CD14-positive monocyte (primary cell): ENCODE measurements at regions not wholly inside any gene's neighbourhood (a gene's known extent, or its start where the extent isn't known, plus 50 kb on each side); places are given as distances from the start of the nearest gene placed in this dataset.

Source experiments
- DNase-seq, 3 donors: peaks; one replicate each; pipeline ENCODE4 v3.0.0-alpha.2; 2011 to 2022
- H2AFZ ChIP-seq: 2 replicates; pipeline ENCODE4 v1.6.0; 2012; ENCODE audit warnings: mild to moderate bottlenecking, low read depth, low read length, inconsistent platforms; ENCODE audit not compliant: insufficient read depth, poor library complexity, severe bottlenecking
- H3K27ac ChIP-seq, 2 donors: 1 replicate in 1 of 2; 2 replicates in 1 of 2; pipeline ENCODE4 v1.5.1; 2012 to 2013; ENCODE audit warnings: low read length in 2 of 2, control low read depth in 1 of 2, inconsistent platforms in 1 of 2, low read depth in 1 of 2, mild to moderate bottlenecking in 1 of 2
- H3K27me3 ChIP-seq, 2 donors: one replicate each; pipeline versions ENCODE4 v1.6.0 to v1.6.1; 2011 to 2013; ENCODE audit warnings: low read length in 2 of 2; ENCODE audit not compliant: control insufficient read depth in 2 of 2, insufficient read depth in 2 of 2
- H3K36me3 ChIP-seq, 2 donors: replicated peaks in 1 of 2; 1 replicate in 1 of 2; 2 replicates in 1 of 2; pipeline versions ENCODE4 v1.5.1 to v1.6.1; 2012 to 2013; ENCODE audit warnings: low read length in 2 of 2, control low read depth in 1 of 2, inconsistent platforms in 1 of 2, mild to moderate bottlenecking in 1 of 2; ENCODE audit not compliant: insufficient read depth in 2 of 2, control insufficient read depth in 1 of 2
- H3K4me1 ChIP-seq, 2 donors: 1 replicate in 1 of 2; 2 replicates in 1 of 2; pipeline versions ENCODE4 v1.5.1 to v1.6.1; 2012 to 2013; ENCODE audit warnings: low read length in 2 of 2, control low read depth in 1 of 2, inconsistent platforms in 1 of 2, mild to moderate bottlenecking in 1 of 2, moderate library complexity in 1 of 2; ENCODE audit not compliant: insufficient read depth in 2 of 2, control insufficient read depth in 1 of 2
- H3K4me2 ChIP-seq: replicated peaks from 2 replicates; pipeline ENCODE3; 2012; ENCODE audit warnings: low read length, moderate library complexity, mild to moderate bottlenecking; ENCODE audit not compliant: poor library complexity, severe bottlenecking; ENCODE audit errors: extremely low read depth
- H3K4me3 ChIP-seq, 3 experiments: fragments of 200-600 bp in 1 of 3; sonication (generic) in 1 of 3; replicated peaks in 1 of 3; 1 replicate in 2 of 3; 2 replicates in 1 of 3; pipeline ENCODE4 v1.5.1; 2011 to 2013; ENCODE audit warnings: low read length in 3 of 3, mild to moderate bottlenecking in 3 of 3, control low read depth in 2 of 3, low read depth in 2 of 3, inconsistent platforms in 1 of 3, moderate library complexity in 1 of 3
- H3K79me2 ChIP-seq: 2 replicates; pipeline ENCODE4 v1.6.0; 2012; ENCODE audit warnings: mild to moderate bottlenecking, control low read depth, inconsistent platforms, low read length, moderate library complexity; ENCODE audit not compliant: insufficient read depth
- H3K9ac ChIP-seq: 2 replicates; pipeline ENCODE4 v1.6.0; 2017; ENCODE audit warnings: low read length, mild to moderate bottlenecking; ENCODE audit not compliant: insufficient read depth, poor library complexity, severe bottlenecking
- H3K9me3 ChIP-seq, 2 donors: replicated peaks in 1 of 2; 1 replicate in 1 of 2; 2 replicates in 1 of 2; pipeline versions ENCODE4 v1.5.1 to v1.6.1; 2012 to 2013; ENCODE audit warnings: low read length in 2 of 2, control low read depth in 1 of 2; ENCODE audit not compliant: control insufficient read depth in 1 of 2, insufficient read depth in 1 of 2
- H4K20me1 ChIP-seq: 2 replicates; pipeline ENCODE4 v1.6.0; 2012; ENCODE audit warnings: mild to moderate bottlenecking, low read length, control low read depth, moderate library complexity; ENCODE audit not compliant: insufficient read depth
- H3K27ac Mint-ChIP-seq, 7 donors: one replicate each; pipeline ENCODE4 v1.8.0; 2020; ENCODE audit warnings: mild to moderate bottlenecking in 7 of 7, mixed read lengths in 7 of 7, moderate library complexity in 6 of 7, inconsistent platforms in 2 of 7
- H3K27me3 Mint-ChIP-seq, 3 donors: one replicate each; pipeline ENCODE4 v1.8.0; 2021 to 2022; ENCODE audit warnings: low read depth in 3 of 3, mild to moderate bottlenecking in 3 of 3, mixed read lengths in 3 of 3, moderate library complexity in 3 of 3, inconsistent platforms in 1 of 3
- H3K36me3 Mint-ChIP-seq, 2 donors: one replicate each; pipeline ENCODE4 v1.8.0; 2020; ENCODE audit warnings: mixed read lengths in 2 of 2, inconsistent platforms in 1 of 2, mild to moderate bottlenecking in 1 of 2
- H3K4me1 Mint-ChIP-seq: one replicate; pipeline ENCODE4 v1.8.0; 2020; ENCODE audit warnings: mild to moderate bottlenecking, mixed read lengths
- H3K4me3 Mint-ChIP-seq, 2 donors: one replicate each; pipeline ENCODE4 v1.8.0; 2020; ENCODE audit warnings: mild to moderate bottlenecking in 2 of 2, mixed read lengths in 2 of 2, moderate library complexity in 1 of 2
- H3K9me3 Mint-ChIP-seq, 7 donors: one replicate each; pipeline ENCODE4 v1.8.0; 2020 to 2022; ENCODE audit warnings: mixed read lengths in 7 of 7, mild to moderate bottlenecking in 6 of 7, moderate library complexity in 6 of 7, inconsistent platforms in 2 of 7
- CTCF ChIP-seq: fragments of 200-600 bp; IDR thresholded peaks from one replicate; pipeline ENCODE4 v1.8.0; 2022; ENCODE audit warnings: antibody characterized with exemption, mild to moderate bottlenecking
- WGBS: methylation state at CpG from one replicate; pipeline ENCODE4 v1.1.5; 2013; ENCODE audit warnings: missing lambda C conversion rate; ENCODE audit not compliant: insufficient coverage; 5-methylcytosine and 5-hydroxymethylcytosine counted together
- intact Hi-C, 2 donors: fragments of 100-400 bp; cut with micrococcal nuclease; formaldehyde crosslinking; loops; one replicate each; pipeline versions ENCODE4 v1.15.0 to v1.15.1; 2023

GRCh38 chr2:57878866-57879210 lies 167.8 kb upstream of the VRK2 start:
- Histone ChIP-seq H3K36me3 (no peaks in the 10 kb centered on the region), H2AFZ (no peak overlapping the region), H3K9me3 (no peaks in the 10 kb centered on the region), H3K79me2 (no peaks in the 10 kb centered on the region), H3K4me1 (no peaks in the 10 kb centered on the region), H3K4me3 (no peak overlapping the region), H3K9ac (no peak overlapping the region), H4K20me1 (no peaks in the 10 kb centered on the region), H3K4me2 (no peak overlapping the region), H3K27me3 (no peaks in the 10 kb centered on the region), H3K27ac (no peak overlapping the region)
- Mint-ChIP-seq H3K4me1 (peaks cover 3% of the 10 kb centered on the region), H3K27me3 (no peaks in the 10 kb centered on the region), H3K9me3 (peaks cover 0 to 2% (median 0%) of the 10 kb centered on the region in 7 donors), H3K4me3 (no peak overlapping the region), H3K36me3 (no peaks in the 10 kb centered on the region), H3K27ac (no peak overlapping the region)
- intact Hi-C loops, result no loop called here
- no CpG with 5 or more reads among the region's 2 CpGs for WGBS
- no peak for DNase-seq
- TF ChIP-seq CTCF, result no peak

- Mint-ChIP-seq H3K27ac (no peak overlapping the region), H3K27me3 (no peaks in the 10 kb centered on the region), H3K4me1 (peaks cover 3% of the 10 kb centered on the region), H3K9me3 (peaks cover 0 to 2% (median 0%) of the 10 kb centered on the region in 7 donors), H3K36me3 (no peaks in the 10 kb centered on the region), H3K4me3 (no peak overlapping the region)
- no peaks in the 10 kb centered on the region for H3K36me3 ChIP-seq
- H3K4me1 ChIP-seq, result no peaks in the 10 kb centered on the region
- DNase-seq, result no peak
- no CpG with 5 or more reads among the region's 4 CpGs for WGBS
- intact Hi-C loops, result no loop called here
- H3K4me3 ChIP-seq, result no peak overlapping the region
- H3K27ac ChIP-seq, result no peak overlapping the region
- no peaks in the 10 kb centered on the region for H4K20me1 ChIP-seq
- H3K9me3 ChIP-seq, result no peaks in the 10 kb centered on the region
- no peak overlapping the region for H3K9ac ChIP-seq
- H3K79me2 ChIP-seq, result no peaks in the 10 kb centered on the region
- H2AFZ ChIP-seq, result no peak overlapping the region
- no peaks in the 10 kb centered on the region for H3K27me3 ChIP-seq
- no peak overlapping the region for H3K4me2 ChIP-seq
- TF ChIP-seq CTCF, result no peak
Measured at GRCh38 chr2:57880446-57880845, 166.2 kb upstream of the VRK2 start.
